Lung (tissue), 11 donors: ENCODE measurements at regions not wholly inside any gene's neighbourhood (a gene's known extent, or its start where the extent isn't known, plus 50 kb on each side); places are given as distances from the start of the nearest gene placed in this dataset.
"Not testable (repeated sequence)": the region's sequence is repeated elsewhere in the genome, so short reads cannot be mapped to it uniquely, and the experiment has no call there.

Experiments used
- ATAC-seq: fragments of 200-7000 bp; cut with Tn5 transposase; one replicate; pipeline ENCODE4 v1.9.1; 2020; ENCODE audit warnings: moderate number of reproducible peaks; ENCODE audit not compliant: insufficient read depth, low FRiP score
- DNase-seq, 3 donors: peaks; one replicate each; pipeline ENCODE4 v3.0.0-alpha.2; 2013 to 2017
- H3K27ac ChIP-seq, 2 donors: one replicate each; pipeline ENCODE4 v1.5.1; 2013; ENCODE audit warnings: mild to moderate bottlenecking in 2 of 2, moderate library complexity in 2 of 2, control low read depth in 1 of 2, inconsistent platforms in 1 of 2, low read depth in 1 of 2, low read length in 1 of 2
- H3K27me3 ChIP-seq, 3 donors: one replicate each; pipeline ENCODE4 v1.5.1; 2013; ENCODE audit warnings: low read length in 2 of 3; ENCODE audit not compliant: control insufficient read depth in 3 of 3, insufficient read depth in 3 of 3
- H3K36me3 ChIP-seq, 4 donors: one replicate each; pipeline ENCODE4 v1.5.1; 2013; ENCODE audit warnings: low read length in 4 of 4, mild to moderate bottlenecking in 1 of 4, moderate library complexity in 1 of 4; ENCODE audit not compliant: control insufficient read depth in 4 of 4, insufficient read depth in 4 of 4
- H3K4me1 ChIP-seq, 5 donors: one replicate each; pipeline ENCODE4 v1.5.1; 2013; ENCODE audit warnings: low read length in 5 of 5, mild to moderate bottlenecking in 2 of 5, moderate library complexity in 1 of 5; ENCODE audit not compliant: control insufficient read depth in 5 of 5, insufficient read depth in 5 of 5
- H3K4me3 ChIP-seq: one replicate; pipeline ENCODE4 v1.5.1; 2013; ENCODE audit warnings: mild to moderate bottlenecking, control low read depth, moderate library complexity
- H3K9ac ChIP-seq, 2 donors: one replicate each; pipeline ENCODE4 v1.5.1; 2013; ENCODE audit warnings: low read length in 2 of 2, control low read depth in 1 of 2; ENCODE audit not compliant: insufficient read depth in 1 of 2
- H3K9me3 ChIP-seq, 4 donors: one replicate each; pipeline ENCODE4 v1.5.1; 2013; ENCODE audit warnings: low read length in 3 of 4, mild to moderate bottlenecking in 1 of 4, moderate library complexity in 1 of 4; ENCODE audit not compliant: control insufficient read depth in 4 of 4, insufficient read depth in 3 of 4
- CTCF ChIP-seq: IDR thresholded peaks from 2 replicates; pipeline ENCODE4 v1.5.1; 2012; ENCODE audit warnings: mild to moderate bottlenecking; ENCODE audit errors: control extremely low read depth, extremely low read depth
- WGBS, 2 donors: extraction: QIAGEN DNeasy Blood & Tissue Kit; methylation state at CpG; one replicate each; pipeline ENCODE4 v1.1.7; 2013; 5-methylcytosine and 5-hydroxymethylcytosine counted together
- donor health status: control.
- donor health status: control.
- donor health status: Bipolar disorder and iron deficiency.
- donor health status: healthy.
- donor health status: DM: yes; HTN: yes; CAD: no.

- not testable (repeated sequence) for H3K36me3 ChIP-seq, DNase-seq, H3K27ac ChIP-seq, H3K27me3 ChIP-seq, H3K9ac ChIP-seq, ATAC-seq, H3K4me3 ChIP-seq, H3K9me3 ChIP-seq, H3K4me1 ChIP-seq
- WGBS, 2 donors = 85 to 93% methylated on average over 1 of the region's 1 CpG
Measured at GRCh38 chr10:95137990-95138625, 55.9 kb upstream of the ACSM6 start.

GRCh38 chr10:95134490-95134889, 59.5 kb upstream of the ACSM6 start:
- no peak for TF ChIP-seq CTCF
- 97 to 98% methylated on average over 1 of the region's 1 CpG for WGBS, 2 donors

GRCh38 chr10:95133997-95134396, 60.0 kb upstream of the ACSM6 start:
- no peak for TF ChIP-seq CTCF
- H3K4me3 ChIP-seq = no peak overlapping the region
- peaks cover 0 to 8% (median 0%) of the 10 kb centered on the region in 4 donors for H3K9me3 ChIP-seq
- no peak overlapping the region for H3K27ac ChIP-seq
- no peak for DNase-seq
- H3K9ac ChIP-seq = no peak overlapping the region
- no peak for ATAC-seq
- no peaks in the 10 kb centered on the region for H3K27me3 ChIP-seq
- H3K4me1 ChIP-seq = no peaks in the 10 kb centered on the region
- 69 to 81% methylated on average over 2 of the region's 2 CpGs for WGBS, 2 donors
- no peaks in the 10 kb centered on the region for H3K36me3 ChIP-seq

More at GRCh38 chr10:95134490-95134889, 59.5 kb upstream of the ACSM6 start:
- ATAC-seq = no peak
- Histone ChIP-seq H3K27me3 (no peaks in the 10 kb centered on the region), H3K36me3 (no peaks in the 10 kb centered on the region), H3K27ac (no peak overlapping the region), H3K4me3 (no peak overlapping the region), H3K9me3 (peaks cover 0 to 8% (median 0%) of the 10 kb centered on the region in 4 donors), H3K9ac (no peak overlapping the region), H3K4me1 (no peaks in the 10 kb centered on the region)
- DNase-seq = no peak

- ATAC-seq = peak; percentile 78
- WGBS, 2 donors = 55 to 67% methylated on average over 4 of the region's 4 CpGs
- peak; percentile 75 for TF ChIP-seq CTCF
- H3K27ac ChIP-seq = no peak overlapping the region
- peak; percentile 69 to 79 (median 69) for DNase-seq
- H3K9ac ChIP-seq = no peak overlapping the region
- H3K9me3 ChIP-seq = peaks cover 0 to 8% (median 0%) of the 10 kb centered on the region in 4 donors
- no peaks in the 10 kb centered on the region for H3K4me1 ChIP-seq
- H3K27me3 ChIP-seq = no peaks in the 10 kb centered on the region
- no peaks in the 10 kb centered on the region for H3K36me3 ChIP-seq
- no peak overlapping the region for H3K4me3 ChIP-seq
Measured at GRCh38 chr10:95133016-95133752, 60.9 kb upstream of the ACSM6 start.

GRCh38 chr10:95130429-95130828, 61.1 kb upstream of the CYP2C8 start:
- not testable (repeated sequence) for H3K27ac ChIP-seq, H3K27me3 ChIP-seq, H3K4me3 ChIP-seq, H3K36me3 ChIP-seq, ATAC-seq, DNase-seq, H3K9me3 ChIP-seq, H3K9ac ChIP-seq, H3K4me1 ChIP-seq
- WGBS, 2 donors = 88 to 96% methylated on average over 2 of the region's 2 CpGs
